SK-N-SH treated with all-trans-retinoic acid at 6 μM for 48 hours (cell line): ENCODE measurements at regions not wholly inside any gene's neighbourhood (a gene's known extent, or its start where the extent isn't known, plus 50 kb on each side); places are given as distances from the start of the nearest gene placed in this dataset.

ENCODE experiments used
- ATAC-seq: fragments of 200-7000 bp; cut with Tn5 transposase; 3 replicates; pipeline ENCODE4 v1.9.1; 2020; ENCODE audit warnings: mild to moderate bottlenecking, moderate library complexity
- ARNTL ChIP-seq: fragments of 450-650 bp; formaldehyde crosslinking; IDR thresholded peaks from 2 replicates; pipeline ENCODE4 v1.5.0; 2020; ENCODE audit warnings: low read depth, mild to moderate bottlenecking, moderate library complexity, borderline replicate concordance
- BACH2 ChIP-seq: fragments of 250-450 bp; sonication (Bioruptor Pico); IDR thresholded peaks from 2 replicates; pipeline ENCODE4 v1.9.0; 2021; ENCODE audit warnings: mild to moderate bottlenecking, borderline replicate concordance
- CREB5 ChIP-seq: fragments of 250-450 bp; sonication (Bioruptor Pico); IDR thresholded peaks from 2 replicates; pipeline ENCODE4 v1.5.1; 2020; ENCODE audit warnings: low read depth, mild to moderate bottlenecking, moderate library complexity
- CSDC2 ChIP-seq: fragments of 250-450 bp; sonication (Bioruptor Pico); IDR thresholded peaks from 2 replicates; pipeline ENCODE4 v1.5.0; 2020; ENCODE audit warnings: mild to moderate bottlenecking, moderate library complexity
- ESRRG ChIP-seq: fragments of 250-450 bp; sonication (Bioruptor Pico); IDR thresholded peaks from 2 replicates; pipeline ENCODE4 v1.6.1; 2021; ENCODE audit warnings: mild to moderate bottlenecking
- GLIS3 ChIP-seq: fragments of 250-450 bp; sonication (Bioruptor Pico); IDR thresholded peaks from 2 replicates; pipeline ENCODE4 v1.5.0; 2020; ENCODE audit warnings: mild to moderate bottlenecking, moderate library complexity
- ISL1 ChIP-seq: fragments of 250-450 bp; sonication (Bioruptor Pico); IDR thresholded peaks from 2 replicates; pipeline ENCODE4 v2.1.2; 2022; ENCODE audit warnings: mild to moderate bottlenecking, moderate library complexity
- OSR1 ChIP-seq: fragments of 250-450 bp; sonication (Bioruptor Pico); IDR thresholded peaks from 2 replicates; pipeline ENCODE4 v1.8.0; 2022; ENCODE audit warnings: moderate library complexity, mild to moderate bottlenecking, inconsistent platforms
- PATZ1 ChIP-seq: fragments of 250-450 bp; sonication (Bioruptor Pico); IDR thresholded peaks from 2 replicates; pipeline ENCODE4 v1.8.0; 2020; ENCODE audit warnings: mild to moderate bottlenecking, moderate library complexity, borderline replicate concordance
- POU6F1 ChIP-seq: fragments of 250-450 bp; sonication (Bioruptor Pico); IDR thresholded peaks from 2 replicates; pipeline ENCODE4 v1.8.0; 2021; ENCODE audit warnings: low read depth, mild to moderate bottlenecking, moderate library complexity, borderline replicate concordance
- PPARA ChIP-seq: fragments of 250-450 bp; sonication (Bioruptor Pico); IDR thresholded peaks from 2 replicates; pipeline ENCODE4 v1.5.0; 2020; ENCODE audit warnings: mild to moderate bottlenecking, borderline replicate concordance
- RARB ChIP-seq: fragments of 250-450 bp; sonication (Bioruptor Pico); IDR thresholded peaks from 2 replicates; pipeline ENCODE4 v1.8.0; 2021; ENCODE audit warnings: mild to moderate bottlenecking, moderate library complexity
- SNAI2 ChIP-seq: fragments of 250-450 bp; sonication (Bioruptor Pico); IDR thresholded peaks from 2 replicates; pipeline ENCODE4 v1.5.0; 2020; ENCODE audit warnings: mild to moderate bottlenecking, moderate library complexity
- TCF4 ChIP-seq: fragments of 250-450 bp; sonication (Bioruptor Pico); IDR thresholded peaks from 2 replicates; pipeline ENCODE4 v1.8.0; 2021; ENCODE audit warnings: mild to moderate bottlenecking, moderate library complexity, borderline replicate concordance
- TOX ChIP-seq: fragments of 250-450 bp; sonication (Bioruptor Pico); IDR thresholded peaks from 2 replicates; pipeline ENCODE4 v1.8.0; 2021; ENCODE audit warnings: mild to moderate bottlenecking, moderate library complexity, borderline replicate concordance
- TSHZ2 ChIP-seq: fragments of 250-450 bp; sonication (Bioruptor Pico); IDR thresholded peaks from 2 replicates; pipeline ENCODE4 v1.5.0; 2020; ENCODE audit warnings: mild to moderate bottlenecking, moderate library complexity
- ZC3H10 ChIP-seq: fragments of 250-450 bp; sonication (Bioruptor Pico); IDR thresholded peaks from 2 replicates; pipeline ENCODE4 v1.5.1; 2021; ENCODE audit warnings: mild to moderate bottlenecking, moderate library complexity
- ZFP30 ChIP-seq: fragments of 450-650 bp; formaldehyde crosslinking; IDR thresholded peaks from 2 replicates; pipeline ENCODE4 v1.5.0; 2022; ENCODE audit warnings: mild to moderate bottlenecking, moderate library complexity
- ZNF565 ChIP-seq: fragments of 450-650 bp; formaldehyde crosslinking; conservative IDR thresholded peaks from 2 replicates; pipeline ENCODE4 v1.5.0; 2020; ENCODE audit warnings: low read depth, mild to moderate bottlenecking, moderate library complexity
- ZNF70 ChIP-seq: fragments of 450-650 bp; formaldehyde crosslinking; IDR thresholded peaks from 2 replicates; pipeline ENCODE4 v1.5.0; 2020; ENCODE audit warnings: mild to moderate bottlenecking, moderate library complexity
- ZNF8 ChIP-seq: fragments of 450-650 bp; formaldehyde crosslinking; IDR thresholded peaks from 2 replicates; pipeline ENCODE4 v1.5.0; 2020; ENCODE audit warnings: mild to moderate bottlenecking, moderate library complexity

GRCh38 chr3:124277144-124277890, 285.4 kb upstream of the ROPN1 start:
- no peak for TF ChIP-seq TOX (CRISPR knock-in tag)
- TF ChIP-seq ISL1 (CRISPR knock-in tag), result no peak
- TF ChIP-seq OSR1 (CRISPR knock-in tag), result no peak
- no peak for TF ChIP-seq CSDC2 (CRISPR knock-in tag)
- TF ChIP-seq ZNF565 (CRISPR knock-in tag), result no peak
- no peak for TF ChIP-seq TCF4 (CRISPR knock-in tag)
- ATAC-seq, result peak; percentile 50

- ATAC-seq, result peak; percentile 81
Observed at GRCh38 chr3:124281453-124282316, 289.8 kb upstream of the ROPN1 start.

GRCh38 chr3:124282751-124283651, 291.1 kb upstream of the ROPN1 start:
- ATAC-seq, result peak; percentile 85
- TF ChIP-seq PATZ1 (no peak), ISL1 (CRISPR knock-in tag) (peak; percentile 66), GLIS3 (CRISPR knock-in tag) (peak; percentile 37; the same call in 1 of the 2 replicates), PPARA (no peak), ESRRG (CRISPR knock-in tag) (0 out of 2 replicates have a peak, but pooled peaks have one; percentile 4)

More at GRCh38 chr3:124281453-124282316, 289.8 kb upstream of the ROPN1 start:
- TF ChIP-seq TCF4 (CRISPR knock-in tag), result no peak
- no peak for TF ChIP-seq OSR1 (CRISPR knock-in tag)
- TF ChIP-seq ZNF8 (CRISPR knock-in tag), result no peak
- no peak for TF ChIP-seq BACH2 (CRISPR knock-in tag)
- no peak for TF ChIP-seq GLIS3 (CRISPR knock-in tag)
- no peak for TF ChIP-seq TSHZ2 (CRISPR knock-in tag)
- no peak for TF ChIP-seq SNAI2 (CRISPR knock-in tag)
- TF ChIP-seq ARNTL (CRISPR knock-in tag), result no peak
- no peak for TF ChIP-seq ZNF70 (CRISPR knock-in tag)
- TF ChIP-seq ZC3H10 (CRISPR knock-in tag), result no peak
- TF ChIP-seq CSDC2 (CRISPR knock-in tag), result no peak
- no peak for TF ChIP-seq RARB (CRISPR knock-in tag)
- TF ChIP-seq CREB5, result no peak
- TF ChIP-seq ZNF565 (CRISPR knock-in tag), result no peak

GRCh38 chr3:124283652-124284023, 291.7 kb upstream of the ROPN1 start:
- peak; percentile 67 for ATAC-seq
- TF ChIP-seq RARB (CRISPR knock-in tag), result no peak
- TF ChIP-seq ESRRG (CRISPR knock-in tag), result no peak
- TF ChIP-seq OSR1 (CRISPR knock-in tag), result no peak
- TF ChIP-seq ZNF70 (CRISPR knock-in tag), result no peak
- peak; percentile 12; the same call in 1 of the 2 replicates for TF ChIP-seq CREB5
- no peak for TF ChIP-seq PATZ1
- TF ChIP-seq PPARA, result no peak
- no peak for TF ChIP-seq ZFP30 (CRISPR knock-in tag)
- no peak for TF ChIP-seq ZNF8 (CRISPR knock-in tag)
- no peak for TF ChIP-seq POU6F1 (CRISPR knock-in tag)
- TF ChIP-seq ARNTL (CRISPR knock-in tag), result no peak
- TF ChIP-seq ISL1 (CRISPR knock-in tag), result no peak
